OCI-LY1 (cell line): ENCODE measurements at regions not wholly inside any gene's neighbourhood (a gene's known extent, or its start where the extent isn't known, plus 50 kb on each side); places are given as distances from the start of the nearest gene placed in this dataset.

Experiments used
- EZH2 ChIP-seq: fragments of 200-600 bp; sonication (generic), shearing (Covaris generic); IDR thresholded peaks from 2 replicates; pipeline ENCODE4 v1.8.0; 2017; ENCODE audit warnings: borderline replicate concordance, mixed run types, mild to moderate bottlenecking, antibody characterized with exemption, low read length, moderate library complexity, mixed read lengths
- TF ChIP-seq, protein P1 (sequence below): fragments of 200-600 bp; sonication (generic), shearing (Covaris generic); IDR thresholded peaks from 2 replicates; pipeline ENCODE4 v1.5.1; 2017; ENCODE audit warnings: mild to moderate bottlenecking, antibody characterized with exemption, low read length, moderate library complexity, mixed read lengths

DNA sequence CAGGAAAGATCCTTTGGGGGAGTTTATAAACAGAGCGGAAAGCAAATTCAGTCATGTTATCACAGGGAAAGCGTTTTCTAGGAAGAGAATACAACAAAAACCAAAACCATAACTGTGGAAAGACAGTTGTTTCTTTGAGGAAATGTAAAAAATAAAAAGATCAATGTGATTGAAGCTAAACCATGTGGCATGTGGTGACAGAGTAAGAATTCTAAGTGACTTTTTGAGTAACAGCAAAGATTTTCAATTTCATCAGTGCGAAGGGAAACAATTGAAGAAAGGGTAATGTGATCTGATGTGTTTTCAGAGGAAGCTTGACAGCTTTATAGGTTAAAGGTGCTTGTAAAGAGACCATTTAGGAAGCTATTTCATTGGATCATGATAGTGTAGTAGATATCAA lies 575.9 kb upstream of the CHORDC1 start:
- TF ChIP-seq, protein P1, sequence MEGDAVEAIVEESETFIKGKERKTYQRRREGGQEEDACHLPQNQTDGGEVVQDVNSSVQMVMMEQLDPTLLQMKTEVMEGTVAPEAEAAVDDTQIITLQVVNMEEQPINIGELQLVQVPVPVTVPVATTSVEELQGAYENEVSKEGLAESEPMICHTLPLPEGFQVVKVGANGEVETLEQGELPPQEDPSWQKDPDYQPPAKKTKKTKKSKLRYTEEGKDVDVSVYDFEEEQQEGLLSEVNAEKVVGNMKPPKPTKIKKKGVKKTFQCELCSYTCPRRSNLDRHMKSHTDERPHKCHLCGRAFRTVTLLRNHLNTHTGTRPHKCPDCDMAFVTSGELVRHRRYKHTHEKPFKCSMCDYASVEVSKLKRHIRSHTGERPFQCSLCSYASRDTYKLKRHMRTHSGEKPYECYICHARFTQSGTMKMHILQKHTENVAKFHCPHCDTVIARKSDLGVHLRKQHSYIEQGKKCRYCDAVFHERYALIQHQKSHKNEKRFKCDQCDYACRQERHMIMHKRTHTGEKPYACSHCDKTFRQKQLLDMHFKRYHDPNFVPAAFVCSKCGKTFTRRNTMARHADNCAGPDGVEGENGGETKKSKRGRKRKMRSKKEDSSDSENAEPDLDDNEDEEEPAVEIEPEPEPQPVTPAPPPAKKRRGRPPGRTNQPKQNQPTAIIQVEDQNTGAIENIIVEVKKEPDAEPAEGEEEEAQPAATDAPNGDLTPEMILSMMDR: no peak
- TF ChIP-seq EZH2: no peak
